RCC 7860 (cell line): ENCODE measurements at regions not wholly inside any gene's neighbourhood (a gene's known extent, or its start where the extent isn't known, plus 50 kb on each side); places are given as distances from the start of the nearest gene placed in this dataset.

Source experiments
- DNase-seq: peaks from one replicate; pipeline ENCODE4 v3.0.0-alpha.2; 2015; ENCODE audit warnings: low spot score
- FAIRE-seq: peaks from 2 replicates; lab custom pipeline; 2012; peaks lifted over from hg19 to GRCh38; lab: Jason Lieb, UNC

DNA sequence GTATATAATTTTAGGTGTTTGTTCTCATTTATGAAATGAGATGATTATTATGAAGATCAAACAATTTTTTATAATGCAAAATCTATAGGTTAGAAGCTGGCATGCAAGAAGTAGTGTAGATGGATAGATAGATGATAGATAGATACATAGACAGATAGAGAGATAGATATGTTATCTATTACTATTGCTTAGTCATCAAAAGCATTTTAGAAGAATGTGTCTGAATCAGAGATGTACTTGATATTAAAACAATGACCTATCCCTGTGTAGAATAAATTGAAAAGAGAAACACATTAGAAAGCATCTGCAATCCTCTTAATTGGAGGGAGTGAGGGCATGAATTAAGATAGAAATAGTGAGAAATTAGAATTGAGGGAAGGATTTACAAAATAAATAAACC, 436.2 kb upstream of the NXPH2 start:
- FAIRE-seq: no peak

GRCh38 chr2:139214801-139215200, 434.6 kb upstream of the NXPH2 start:
- DNase-seq: no peak
- no peak for FAIRE-seq

More for the DNA sequence above, 436.2 kb upstream of the NXPH2 start:
- no peak for DNase-seq

- FAIRE-seq: no peak
- DNase-seq: no peak
These were observed 429.4 kb upstream of the NXPH2 start for GRCh38 chr2:139209586-139209985.

DNA sequence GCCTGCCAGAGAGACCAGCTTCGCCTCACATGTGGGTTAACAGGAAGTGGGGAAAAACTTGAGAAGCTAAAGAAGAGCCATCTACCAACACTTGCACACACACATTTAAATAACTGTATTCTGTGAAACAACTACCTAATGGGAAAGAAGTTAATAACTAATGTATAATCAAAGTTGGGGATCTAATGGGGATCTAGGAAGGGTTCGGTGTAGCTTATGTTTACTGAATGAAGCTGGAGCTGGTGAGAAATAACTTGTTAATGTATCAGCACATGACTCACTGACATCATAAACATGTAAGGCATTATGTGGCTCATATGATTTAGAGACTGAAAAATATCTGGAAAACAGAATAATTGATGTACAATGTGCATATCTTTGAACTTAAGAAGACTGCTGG, 421.3 kb upstream of the NXPH2 start:
- FAIRE-seq (no peak), DNase-seq (no peak)

GRCh38 chr2:139196754-139197153, 416.6 kb upstream of the NXPH2 start:
- no peak for DNase-seq
- FAIRE-seq: no peak

GRCh38 chr2:139194546-139194945, 414.4 kb upstream of the NXPH2 start:
- no peak for DNase-seq
- no peak for FAIRE-seq

GRCh38 chr2:139177041-139177440, 396.9 kb upstream of the NXPH2 start:
- DNase-seq (no peak), FAIRE-seq (no peak)

- DNase-seq (no peak), FAIRE-seq (no peak)
These were observed 395.3 kb upstream of the NXPH2 start for GRCh38 chr2:139175510-139175909.

- DNase-seq (no peak), FAIRE-seq (no peak)
These were observed 390.2 kb upstream of the NXPH2 start for GRCh38 chr2:139170406-139170805.

GRCh38 chr2:139165601-139166000, 385.4 kb upstream of the NXPH2 start:
- no peak for FAIRE-seq
- DNase-seq: no peak

DNA sequence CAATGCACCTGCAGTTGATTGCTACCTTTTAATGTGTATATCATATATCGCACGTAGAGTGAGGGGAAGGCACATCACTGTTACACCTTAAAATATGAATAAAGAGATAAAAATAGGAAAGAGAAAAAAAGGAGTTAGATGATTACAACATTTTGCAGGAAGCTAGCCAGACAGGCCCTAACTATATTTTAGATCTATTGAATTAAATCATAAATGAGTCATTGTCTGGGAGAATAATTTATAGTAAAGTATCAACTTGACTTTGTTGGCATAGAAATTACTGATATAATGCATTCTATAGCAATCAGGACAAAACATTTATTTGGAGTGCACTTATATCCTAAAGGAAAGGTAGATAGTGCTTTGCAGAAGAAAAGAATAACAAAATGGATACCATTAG, 384.9 kb upstream of the NXPH2 start:
- DNase-seq (no peak), FAIRE-seq (no peak)

DNA sequence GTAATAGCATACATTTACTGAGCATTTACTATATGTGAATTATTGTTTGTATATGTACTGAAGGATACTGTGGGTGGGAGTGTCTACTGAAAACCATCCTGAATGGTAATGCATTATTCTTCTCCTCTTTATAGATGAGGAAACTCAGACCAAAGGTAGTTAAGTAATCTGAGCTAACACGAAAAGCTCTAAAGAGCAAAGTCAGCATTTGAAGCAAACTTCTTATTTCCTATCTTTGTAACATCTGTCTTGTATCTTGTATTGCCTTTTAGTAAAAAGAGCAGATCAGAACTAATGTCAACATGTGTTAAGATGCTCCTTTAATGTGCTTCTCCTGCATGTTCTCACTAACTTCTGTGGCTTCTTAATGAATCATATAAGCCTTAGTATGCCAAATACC, 382.8 kb upstream of the NXPH2 start:
- DNase-seq (no peak), FAIRE-seq (no peak)

DNA sequence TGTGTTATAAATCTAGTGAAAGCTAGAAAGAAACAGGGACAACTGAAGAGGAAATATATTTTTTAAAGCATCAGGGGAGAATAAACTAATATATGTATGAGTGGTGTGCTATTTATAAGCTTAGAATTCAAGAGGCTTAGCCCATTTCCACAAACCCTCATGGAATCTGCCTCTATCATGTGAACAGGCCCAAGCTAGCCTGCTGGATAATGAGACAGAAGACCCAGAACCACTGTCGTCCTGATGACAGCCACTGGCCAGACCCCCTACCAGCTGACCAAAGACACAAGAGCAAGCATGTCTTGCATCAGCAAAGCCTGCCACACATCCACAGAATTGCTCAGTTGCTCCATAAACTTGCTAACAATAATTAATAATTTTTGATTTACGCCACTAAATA, 382.3 kb upstream of the NXPH2 start:
- no peak for FAIRE-seq
- no peak for DNase-seq

GRCh38 chr2:139160836-139161235, 380.6 kb upstream of the NXPH2 start:
- DNase-seq (no peak), FAIRE-seq (no peak)

DNA sequence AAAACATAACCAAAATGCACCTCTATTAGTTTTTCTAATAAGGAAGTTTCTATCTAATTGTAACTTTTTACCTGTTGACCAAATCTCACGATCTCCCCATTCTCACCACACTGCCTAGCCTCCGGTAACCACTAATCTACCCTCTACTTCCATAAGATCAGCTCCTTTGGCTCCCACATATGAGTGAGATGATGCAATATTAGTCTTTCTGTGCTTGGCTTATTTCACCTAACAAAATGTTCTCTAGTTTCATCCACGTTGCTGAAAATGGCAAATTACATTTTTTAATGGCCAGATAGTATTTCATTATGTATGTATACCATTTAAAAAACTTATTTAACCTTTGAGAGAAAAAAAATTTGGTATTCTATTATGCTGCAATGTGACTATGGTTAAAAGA, 379.0 kb upstream of the NXPH2 start:
- no peak for DNase-seq
- FAIRE-seq: no peak

DNA sequence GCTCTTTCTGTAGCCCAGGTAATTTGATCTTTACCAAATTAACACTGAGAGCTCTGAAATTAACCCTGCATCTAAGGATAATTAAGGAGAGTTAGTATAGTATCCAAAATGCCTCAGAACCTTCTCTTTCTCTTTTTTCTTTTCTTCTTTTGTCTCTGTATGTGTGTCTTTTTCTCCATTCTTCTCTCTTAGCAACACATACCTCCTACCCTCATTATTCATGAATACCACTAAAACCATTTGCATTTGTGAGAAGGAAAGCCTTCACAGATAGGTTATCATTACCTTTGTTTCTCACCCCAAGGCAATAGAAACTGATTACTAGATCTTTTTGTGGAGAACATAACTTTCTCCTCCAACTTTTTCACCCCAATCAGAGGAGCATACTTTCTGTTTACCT, 376.5 kb upstream of the NXPH2 start:
- no peak for DNase-seq
- FAIRE-seq: no peak

DNA sequence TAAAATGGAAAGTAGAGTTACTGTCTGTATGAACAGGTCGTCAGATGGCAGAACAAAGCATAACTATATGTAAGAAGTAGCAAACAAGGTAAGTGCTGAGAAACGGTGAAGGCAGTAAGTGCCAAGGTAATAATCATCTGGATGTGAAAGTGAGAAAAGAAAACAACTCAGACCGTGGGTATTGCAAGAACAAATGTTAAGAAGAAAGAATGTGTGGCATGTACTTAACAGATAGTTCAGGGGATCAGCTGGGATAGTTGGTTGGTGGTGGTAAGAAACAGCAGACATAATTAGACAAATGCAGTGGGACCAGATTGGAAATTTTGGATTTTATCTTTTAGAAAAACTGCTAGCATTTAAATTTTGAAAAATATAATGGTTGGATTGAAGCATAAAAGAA, 375.8 kb upstream of the NXPH2 start:
- no peak for DNase-seq
- no peak for FAIRE-seq

- no peak for DNase-seq
These were observed 362.2 kb upstream of the NXPH2 start for GRCh38 chr2:139142252-139142880.

GRCh38 chr2:139124271-139124670, 344.1 kb upstream of the NXPH2 start:
- FAIRE-seq (no peak), DNase-seq (no peak)

More at GRCh38 chr2:139142252-139142880, 362.2 kb upstream of the NXPH2 start:
- FAIRE-seq: no peak

DNA sequence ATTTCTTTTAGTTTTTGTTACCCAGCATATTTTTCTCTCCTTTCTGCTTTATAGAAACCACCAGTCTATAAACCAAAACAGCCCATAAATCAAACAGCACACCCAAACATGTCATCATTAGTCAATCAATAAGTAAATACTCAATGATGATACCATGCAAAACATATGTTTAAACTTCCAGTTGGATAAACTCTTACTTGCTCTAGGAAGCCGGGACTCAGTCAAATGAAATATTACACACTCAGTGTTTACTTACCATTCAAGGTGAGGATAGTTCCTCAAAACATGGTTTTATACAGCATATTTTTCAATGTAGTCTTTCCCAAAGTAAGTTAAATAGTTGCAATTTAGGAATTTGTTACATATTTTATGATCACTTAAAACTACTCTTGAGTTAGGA, 343.6 kb upstream of the NXPH2 start:
- DNase-seq (no peak), FAIRE-seq (no peak)

- DNase-seq: peak; percentile 92
- peak; percentile 91 for FAIRE-seq
These were observed 342.5 kb upstream of the NXPH2 start for GRCh38 chr2:139122711-139123158.

GRCh38 chr2:139099721-139100120, 319.5 kb upstream of the NXPH2 start:
- DNase-seq: no peak
- FAIRE-seq: no peak

- DNase-seq: no peak
- FAIRE-seq: no peak
These were observed 318.8 kb upstream of the NXPH2 start for GRCh38 chr2:139098961-139099360.
